Parathyroid adenoma (tissue), 2 donors: ENCODE measurements at regions not wholly inside any gene's neighbourhood (a gene's known extent, or its start where the extent isn't known, plus 50 kb on each side); places are given as distances from the start of the nearest gene placed in this dataset.

Experiments used
- H2AFZ ChIP-seq: fragments of 300-600 bp; sonication (generic); one replicate; pipeline ENCODE4 v1.7.0; 2017; ENCODE audit warnings: antibody characterized with exemption, mild to moderate bottlenecking
- H3K27ac ChIP-seq: fragments of 300-600 bp; sonication (generic); one replicate; pipeline ENCODE4 v1.7.0; 2017
- H3K27me3 ChIP-seq: fragments of 300-600 bp; sonication (generic); one replicate; pipeline ENCODE4 v1.7.0; 2017; ENCODE audit warnings: low read length; ENCODE audit not compliant: control insufficient read depth, insufficient read depth
- H3K36me3 ChIP-seq: fragments of 300-600 bp; sonication (generic); one replicate; pipeline ENCODE4 v1.7.0; 2017; ENCODE audit warnings: low read length; ENCODE audit not compliant: control insufficient read depth, insufficient read depth
- H3K4me1 ChIP-seq: fragments of 300-600 bp; sonication (generic); one replicate; pipeline ENCODE4 v1.7.0; 2017; ENCODE audit warnings: control low read depth
- H3K4me2 ChIP-seq: fragments of 300-600 bp; sonication (generic); one replicate; pipeline ENCODE4 v1.7.0; 2017; ENCODE audit warnings: low read length
- H3K4me3 ChIP-seq: fragments of 300-600 bp; sonication (generic); one replicate; pipeline ENCODE4 v1.7.0; 2017; ENCODE audit warnings: low read depth, low read length
- H3K79me2 ChIP-seq: fragments of 300-600 bp; sonication (generic); one replicate; pipeline ENCODE4 v1.7.0; 2017; ENCODE audit warnings: control low read depth
- H3K9ac ChIP-seq: fragments of 300-600 bp; sonication (generic); one replicate; pipeline ENCODE4 v1.7.0; 2017; ENCODE audit warnings: mild to moderate bottlenecking
- H3K9me3 ChIP-seq: fragments of 300-600 bp; sonication (generic); one replicate; pipeline ENCODE4 v1.7.0; 2017; ENCODE audit warnings: low read length; ENCODE audit not compliant: control insufficient read depth
- CTCF ChIP-seq: fragments of 300-600 bp; sonication (generic); IDR thresholded peaks from one replicate; pipeline ENCODE4 v1.7.0; 2017; ENCODE audit warnings: antibody characterized with exemption, mild to moderate bottlenecking
- donor health status: primary hyperparathyroidism.

GRCh38 chr18:3356614-3357013 is 93.4 kb upstream of the TGIF1 start:
- Histone ChIP-seq H3K27me3 (no peaks in the 10 kb centered on the region), H3K4me1 (no peaks in the 10 kb centered on the region), H3K4me2 (no peak overlapping the region), H3K79me2 (no peaks in the 10 kb centered on the region), H2AFZ (no peak overlapping the region), H3K27ac (no peak overlapping the region), H3K36me3 (no peaks in the 10 kb centered on the region), H3K4me3 (no peak overlapping the region), H3K9ac (no peak overlapping the region), H3K9me3 (no peaks in the 10 kb centered on the region)
- no peak for TF ChIP-seq CTCF

GRCh38 chr18:3357516-3357915 is 92.5 kb upstream of the TGIF1 start:
- no peaks in the 10 kb centered on the region for H3K9me3 ChIP-seq

GRCh38 chr18:3358310-3358709 is 91.7 kb upstream of the TGIF1 start:
- Histone ChIP-seq H3K4me3 (no peak overlapping the region), H2AFZ (no peak overlapping the region), H3K36me3 (no peaks in the 10 kb centered on the region), H3K27me3 (no peaks in the 10 kb centered on the region), H3K4me1 (no peaks in the 10 kb centered on the region), H3K4me2 (no peak overlapping the region), H3K9me3 (no peaks in the 10 kb centered on the region), H3K9ac (no peak overlapping the region), H3K27ac (no peak overlapping the region), H3K79me2 (no peaks in the 10 kb centered on the region)
- TF ChIP-seq CTCF = no peak

More at GRCh38 chr18:3357516-3357915, 92.5 kb upstream of the TGIF1 start:
- Histone ChIP-seq H3K27ac (no peak overlapping the region), H3K4me2 (no peak overlapping the region), H3K4me1 (no peaks in the 10 kb centered on the region), H3K4me3 (no peak overlapping the region), H3K27me3 (no peaks in the 10 kb centered on the region), H2AFZ (no peak overlapping the region), H3K9ac (no peak overlapping the region), H3K79me2 (no peaks in the 10 kb centered on the region), H3K36me3 (no peaks in the 10 kb centered on the region)
- TF ChIP-seq CTCF = no peak

- no peak overlapping the region for H3K9ac ChIP-seq
Observed at GRCh38 chr18:3360211-3360610, 89.8 kb upstream of the TGIF1 start.

More at GRCh38 chr18:3360211-3360610, 89.8 kb upstream of the TGIF1 start:
- TF ChIP-seq CTCF = no peak
- no peak overlapping the region for H3K27ac ChIP-seq
- H3K36me3 ChIP-seq = no peaks in the 10 kb centered on the region
- H3K9me3 ChIP-seq = no peaks in the 10 kb centered on the region
- H2AFZ ChIP-seq = no peak overlapping the region
- no peaks in the 10 kb centered on the region for H3K27me3 ChIP-seq
- H3K79me2 ChIP-seq = no peaks in the 10 kb centered on the region
- no peaks in the 10 kb centered on the region for H3K4me1 ChIP-seq
- no peak overlapping the region for H3K4me3 ChIP-seq
- no peak overlapping the region for H3K4me2 ChIP-seq
